Progenitor cell of endocrine pancreas (in vitro differentiated cells): ENCODE measurements at regions not wholly inside any gene's neighbourhood (a gene's known extent, or its start where the extent isn't known, plus 50 kb on each side); places are given as distances from the start of the nearest gene placed in this dataset.

ENCODE experiments used
- DNase-seq: peaks from one replicate; pipeline ENCODE4 v3.0.0; 2021; ENCODE audit warnings: low spot score; ENCODE audit not compliant: unreplicated experiment
- H3K27ac Mint-ChIP-seq: 2 replicates; pipeline ENCODE4 v1.8.0; 2021; ENCODE audit warnings: mild to moderate bottlenecking, moderate library complexity, mixed read lengths
- H3K27me3 Mint-ChIP-seq: 2 replicates; pipeline ENCODE4 v1.8.0; 2021; ENCODE audit warnings: mixed read lengths
- H3K36me3 Mint-ChIP-seq: 2 replicates; pipeline ENCODE4 v1.8.0; 2022; ENCODE audit warnings: mixed read lengths; ENCODE audit not compliant: insufficient read depth
- H3K4me1 Mint-ChIP-seq: 2 replicates; pipeline ENCODE4 v1.8.0; 2021; ENCODE audit warnings: low read depth, mixed read lengths
- H3K4me3 Mint-ChIP-seq: 2 replicates; pipeline ENCODE4 v1.8.0; 2021; ENCODE audit warnings: low read depth, mild to moderate bottlenecking, moderate library complexity, mixed read lengths
- H3K9me3 Mint-ChIP-seq: 2 replicates; pipeline ENCODE4 v1.8.0; 2021; ENCODE audit warnings: low read depth, mixed read lengths
- TF ChIP-seq, protein P1 (sequence below): fragments of 200-600 bp; sonication (generic); IDR thresholded peaks from one replicate; pipeline ENCODE4 v1.5.0; 2021; ENCODE audit warnings: antibody characterized with exemption, mild to moderate bottlenecking; ENCODE audit not compliant: unreplicated experiment

DNA sequence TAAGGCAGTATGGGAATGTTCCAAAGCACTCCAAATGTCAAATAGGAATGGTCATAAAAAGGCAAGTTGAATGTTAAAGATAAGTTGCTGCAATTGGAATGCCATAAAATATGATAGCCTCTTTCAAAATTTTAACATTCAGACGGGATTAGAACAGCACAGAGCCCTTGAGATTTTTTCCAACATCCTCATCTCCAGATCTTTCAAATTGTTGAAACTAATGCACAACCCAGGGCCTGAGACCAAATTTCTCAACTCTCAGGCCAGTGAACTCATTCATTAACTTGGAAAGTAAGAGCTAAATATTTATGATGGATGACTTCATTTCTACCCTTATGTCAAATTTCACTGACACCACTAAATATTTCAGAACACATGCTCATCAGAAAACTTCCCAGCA, 346.5 kb upstream of the XYLT1 start:
- Mint-ChIP-seq H3K27me3 (no peaks in the 10 kb centered on the region), H3K4me1 (no peaks in the 10 kb centered on the region), H3K27ac (no peak overlapping the region), H3K36me3 (no peaks in the 10 kb centered on the region), H3K4me3 (no peak overlapping the region), H3K9me3 (peaks cover 17% of the 10 kb centered on the region)
- TF ChIP-seq, protein P1, sequence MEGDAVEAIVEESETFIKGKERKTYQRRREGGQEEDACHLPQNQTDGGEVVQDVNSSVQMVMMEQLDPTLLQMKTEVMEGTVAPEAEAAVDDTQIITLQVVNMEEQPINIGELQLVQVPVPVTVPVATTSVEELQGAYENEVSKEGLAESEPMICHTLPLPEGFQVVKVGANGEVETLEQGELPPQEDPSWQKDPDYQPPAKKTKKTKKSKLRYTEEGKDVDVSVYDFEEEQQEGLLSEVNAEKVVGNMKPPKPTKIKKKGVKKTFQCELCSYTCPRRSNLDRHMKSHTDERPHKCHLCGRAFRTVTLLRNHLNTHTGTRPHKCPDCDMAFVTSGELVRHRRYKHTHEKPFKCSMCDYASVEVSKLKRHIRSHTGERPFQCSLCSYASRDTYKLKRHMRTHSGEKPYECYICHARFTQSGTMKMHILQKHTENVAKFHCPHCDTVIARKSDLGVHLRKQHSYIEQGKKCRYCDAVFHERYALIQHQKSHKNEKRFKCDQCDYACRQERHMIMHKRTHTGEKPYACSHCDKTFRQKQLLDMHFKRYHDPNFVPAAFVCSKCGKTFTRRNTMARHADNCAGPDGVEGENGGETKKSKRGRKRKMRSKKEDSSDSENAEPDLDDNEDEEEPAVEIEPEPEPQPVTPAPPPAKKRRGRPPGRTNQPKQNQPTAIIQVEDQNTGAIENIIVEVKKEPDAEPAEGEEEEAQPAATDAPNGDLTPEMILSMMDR: no peak
- no peak for DNase-seq

DNA sequence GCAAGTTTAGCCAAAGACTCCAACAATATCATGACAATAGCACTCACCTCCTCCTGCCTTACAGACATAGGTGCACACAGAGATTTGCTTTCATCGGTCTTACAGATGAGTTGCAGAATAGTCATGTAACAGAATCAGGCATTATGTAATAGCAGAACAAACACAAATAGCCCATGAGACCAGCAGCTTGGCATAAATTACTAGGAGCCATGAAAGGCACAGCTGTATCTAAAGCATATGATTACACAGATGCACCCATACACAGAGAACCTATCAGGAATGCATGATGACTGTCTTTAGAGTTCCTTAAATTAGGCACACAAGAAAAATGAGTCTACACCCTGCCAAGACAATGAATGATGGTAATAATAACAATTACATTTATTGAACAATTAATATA, 342.0 kb upstream of the XYLT1 start:
- H3K4me1 Mint-ChIP-seq: peaks cover 1% of the 10 kb centered on the region
- no peaks in the 10 kb centered on the region for H3K27me3 Mint-ChIP-seq
- no peaks in the 10 kb centered on the region for H3K36me3 Mint-ChIP-seq
- DNase-seq: no peak
- H3K27ac Mint-ChIP-seq: no peak overlapping the region
- no peak overlapping the region for H3K4me3 Mint-ChIP-seq
- TF ChIP-seq, protein P1: no peak
- peaks cover 11% of the 10 kb centered on the region for H3K9me3 Mint-ChIP-seq

DNA sequence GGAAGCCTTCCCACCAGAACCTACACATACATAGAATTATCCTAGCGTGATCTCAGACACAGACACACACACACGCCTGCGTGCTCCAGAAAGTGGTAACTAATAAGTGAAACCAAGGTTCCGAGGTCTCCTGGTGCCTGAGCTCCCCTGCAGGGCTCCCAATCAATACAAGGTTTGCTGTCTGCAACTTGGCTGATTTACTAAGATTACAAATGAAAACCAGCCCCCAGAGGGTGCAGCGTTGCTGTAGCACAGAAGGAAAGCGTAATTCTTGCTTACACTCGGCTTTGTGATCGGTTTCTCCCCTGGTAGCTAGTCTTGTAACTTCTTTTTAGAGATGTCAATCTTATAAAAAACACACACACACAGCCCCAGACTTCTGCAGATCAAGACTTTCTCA, 334.1 kb upstream of the XYLT1 start:
- Mint-ChIP-seq H3K9me3 (no peaks in the 10 kb centered on the region), H3K27me3 (peaks cover 7% of the 10 kb centered on the region), H3K36me3 (no peaks in the 10 kb centered on the region), H3K27ac (no peak overlapping the region), H3K4me3 (no peak overlapping the region), H3K4me1 (peaks cover 6% of the 10 kb centered on the region)
- TF ChIP-seq, protein P1: no peak
- DNase-seq: no peak

DNA sequence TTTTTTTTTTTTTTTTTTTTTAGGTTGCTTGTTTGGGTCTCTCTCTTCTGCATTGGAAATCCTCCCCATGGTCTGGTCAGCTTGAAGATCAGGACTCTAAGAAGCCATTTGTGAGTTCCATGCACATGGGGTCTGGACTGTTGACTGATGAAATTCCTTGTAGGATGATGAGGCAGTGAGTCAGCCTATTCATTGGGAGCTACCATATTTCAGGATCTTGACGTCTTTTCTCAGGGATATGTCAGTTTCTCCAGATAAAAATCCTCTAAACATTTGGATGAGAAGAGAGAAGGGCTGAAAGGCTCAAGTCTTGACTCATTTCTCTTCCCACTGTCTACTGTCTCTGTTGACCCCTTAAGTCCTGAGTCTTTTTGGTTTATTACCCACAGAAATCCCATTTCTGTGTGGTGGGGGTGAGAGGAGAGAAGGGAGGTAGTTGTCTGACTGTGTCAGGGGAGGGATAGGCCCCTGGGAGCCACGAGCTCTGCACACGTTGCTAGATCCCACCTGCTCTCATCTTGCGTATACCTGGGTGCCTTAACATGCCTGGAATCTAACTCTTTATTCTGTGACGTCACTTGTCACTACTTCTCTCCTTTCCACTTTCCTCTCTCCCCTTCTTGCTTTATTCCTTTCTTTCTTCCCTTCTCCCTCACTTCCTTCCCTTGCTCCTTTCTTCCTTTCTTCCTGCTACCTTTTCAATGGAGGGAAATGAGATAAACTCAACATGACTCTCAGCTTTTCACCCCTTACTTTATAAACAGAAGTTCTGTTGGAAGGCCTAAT, 333.1 kb upstream of the XYLT1 start:
- no peak overlapping the region for H3K4me3 Mint-ChIP-seq
- no peak overlapping the region for H3K27ac Mint-ChIP-seq
- TF ChIP-seq, protein P1: no peak

DNA sequence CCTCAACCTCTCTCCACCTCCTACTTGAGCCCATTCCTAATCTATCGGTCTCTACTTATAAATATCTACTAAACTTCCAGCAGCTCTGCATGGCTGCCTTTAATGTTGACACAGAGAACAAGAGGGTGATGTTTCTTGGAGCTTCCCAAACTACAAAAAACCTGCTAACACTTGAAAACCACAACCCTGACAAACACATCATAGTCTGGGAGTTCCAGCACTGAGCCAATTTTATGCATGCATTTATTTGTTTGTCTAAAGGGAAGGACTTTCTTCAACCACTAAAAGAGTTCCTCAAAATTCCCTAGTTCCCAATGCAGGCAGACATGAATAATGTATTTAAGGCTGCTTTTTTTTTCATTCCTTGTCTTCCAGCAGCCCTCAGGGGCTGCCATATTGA, 331.8 kb upstream of the XYLT1 start:
- no peaks in the 10 kb centered on the region for H3K9me3 Mint-ChIP-seq
- TF ChIP-seq, protein P1: no peak
- no peak overlapping the region for H3K27ac Mint-ChIP-seq
- H3K36me3 Mint-ChIP-seq: no peaks in the 10 kb centered on the region
- peaks cover 5% of the 10 kb centered on the region for H3K4me1 Mint-ChIP-seq
- no peak overlapping the region for H3K4me3 Mint-ChIP-seq
- H3K27me3 Mint-ChIP-seq: peaks cover 18% of the 10 kb centered on the region
- DNase-seq: no peak

More for the DNA sequence above, 333.1 kb upstream of the XYLT1 start:
- no peaks in the 10 kb centered on the region for H3K9me3 Mint-ChIP-seq
- no peak for DNase-seq
- peaks cover 5% of the 10 kb centered on the region for H3K4me1 Mint-ChIP-seq
- H3K27me3 Mint-ChIP-seq: peaks cover 11% of the 10 kb centered on the region
- no peaks in the 10 kb centered on the region for H3K36me3 Mint-ChIP-seq
